Trophoblast cell (in vitro differentiated cells and primary cell): ENCODE measurements at regions not wholly inside any gene's neighbourhood (a gene's known extent, or its start where the extent isn't known, plus 50 kb on each side); places are given as distances from the start of the nearest gene placed in this dataset.

ENCODE experiments used
- DNase-seq, 2 donors: peaks; one replicate each; pipeline ENCODE4 v3.0.0-alpha.2; 2016
- H2AFZ ChIP-seq: 2 replicates; pipeline ENCODE4 v1.6.1; 2013; ENCODE audit warnings: low read length, moderate library complexity, mild to moderate bottlenecking; ENCODE audit not compliant: insufficient read depth, poor library complexity
- H2AK5ac ChIP-seq: 2 replicates; pipeline ENCODE4 v1.6.1; 2013; ENCODE audit warnings: mild to moderate bottlenecking, low read length
- H2BK120ac ChIP-seq: 2 replicates; pipeline ENCODE4 v1.6.1; 2013; ENCODE audit warnings: low read length, mild to moderate bottlenecking, moderate library complexity; ENCODE audit not compliant: insufficient read depth, poor library complexity
- H2BK12ac ChIP-seq: 2 replicates; pipeline ENCODE4 v1.6.1; 2013; ENCODE audit warnings: mild to moderate bottlenecking, low read length, moderate library complexity
- H2BK5ac ChIP-seq: 2 replicates; pipeline ENCODE4 v1.6.1; 2013; ENCODE audit warnings: low read length, low read depth, moderate library complexity, mild to moderate bottlenecking; ENCODE audit not compliant: poor library complexity
- H3K14ac ChIP-seq: 2 replicates; pipeline ENCODE4 v1.6.1; 2013; ENCODE audit warnings: mild to moderate bottlenecking, low read length
- H3K18ac ChIP-seq: 2 replicates; pipeline ENCODE4 v1.6.1; 2013; ENCODE audit warnings: mild to moderate bottlenecking, low read length
- H3K23ac ChIP-seq: 2 replicates; pipeline ENCODE4 v1.6.1; 2013; ENCODE audit warnings: low read length
- H3K27ac ChIP-seq: 2 replicates; pipeline ENCODE4 v1.5.1; 2013; ENCODE audit warnings: low read depth, mild to moderate bottlenecking, inconsistent platforms, low read length, moderate library complexity
- H3K27me3 ChIP-seq: 2 replicates; pipeline ENCODE4 v1.6.1; 2013; ENCODE audit warnings: inconsistent platforms, mild to moderate bottlenecking, low read length, moderate library complexity; ENCODE audit not compliant: insufficient read depth
- H3K36me3 ChIP-seq, 2 experiments: 1 replicate in 1 of 2; 2 replicates in 1 of 2; pipeline ENCODE4 v1.6.1; 2013; ENCODE audit warnings: low read length in 2 of 2, mild to moderate bottlenecking in 2 of 2, moderate library complexity in 1 of 2; ENCODE audit not compliant: insufficient read depth in 2 of 2, control insufficient read depth in 1 of 2
- H3K4ac ChIP-seq: 2 replicates; pipeline ENCODE4 v1.6.1; 2013; ENCODE audit warnings: low read depth, mild to moderate bottlenecking, low read length, moderate library complexity
- H3K4me1 ChIP-seq, 2 experiments: 1 replicate in 1 of 2; 2 replicates in 1 of 2; pipeline ENCODE4 v1.6.1; 2013; ENCODE audit warnings: low read length in 2 of 2, mild to moderate bottlenecking in 2 of 2, moderate library complexity in 1 of 2; ENCODE audit not compliant: insufficient read depth in 2 of 2, control insufficient read depth in 1 of 2
- H3K4me2 ChIP-seq: 2 replicates; pipeline ENCODE4 v1.6.1; 2013; ENCODE audit warnings: inconsistent platforms, mild to moderate bottlenecking, low read length, moderate library complexity
- H3K4me3 ChIP-seq: 2 replicates; pipeline ENCODE4 v1.5.1; 2013; ENCODE audit warnings: mild to moderate bottlenecking, low read depth, low read length, inconsistent platforms
- H3K79me1 ChIP-seq: one replicate; pipeline ENCODE4 v1.6.1; 2013; ENCODE audit warnings: low read length
- H3K79me2 ChIP-seq: 2 replicates; pipeline ENCODE4 v1.6.1; 2013; ENCODE audit warnings: low read length, mild to moderate bottlenecking; ENCODE audit not compliant: control insufficient read depth, insufficient read depth, poor library complexity
- H3K9ac ChIP-seq: 2 replicates; pipeline ENCODE4 v1.6.1; 2013; ENCODE audit warnings: mild to moderate bottlenecking, low read length
- H3K9me3 ChIP-seq: 2 replicates; pipeline ENCODE4 v1.6.1; 2013; ENCODE audit warnings: low read depth, mild to moderate bottlenecking, control low read depth, inconsistent platforms, low read length; ENCODE audit not compliant: insufficient read depth
- H4K12ac ChIP-seq: 2 replicates; pipeline ENCODE4 v1.6.1; 2013; ENCODE audit warnings: low read depth, mild to moderate bottlenecking, low read length, moderate library complexity
- H4K8ac ChIP-seq: 2 replicates; pipeline ENCODE4 v1.6.1; 2013; ENCODE audit warnings: low read depth, mild to moderate bottlenecking, low read length, moderate library complexity
- H4K91ac ChIP-seq: one replicate; pipeline ENCODE4 v1.6.1; 2013; ENCODE audit warnings: low read depth, mild to moderate bottlenecking, low read length, moderate library complexity
- WGBS: extraction: QIAGEN DNeasy Blood & Tissue Kit; methylation state at CpG from one replicate; pipeline ENCODE4 v1.1.7; 2013; ENCODE audit warnings: missing lambda C conversion rate; ENCODE audit not compliant: insufficient read length, insufficient coverage; ENCODE audit errors: extremely low coverage; 5-methylcytosine and 5-hydroxymethylcytosine counted together

- Histone ChIP-seq H3K79me2 (no peaks in the 10 kb centered on the region), H3K14ac (no peak overlapping the region), H3K27ac (no peak overlapping the region), H3K18ac (no peak overlapping the region), H2AFZ (no peak overlapping the region), H3K27me3 (no peaks in the 10 kb centered on the region), H4K12ac (no peak overlapping the region), H3K4me3 (no peak overlapping the region), H3K9me3 (no peaks in the 10 kb centered on the region), H2BK120ac (no peak overlapping the region), H2BK12ac (no peak overlapping the region), H3K9ac (no peak overlapping the region), H3K36me3 (no peaks in the 10 kb centered on the region), H3K4ac (no peak overlapping the region), H3K4me2 (no peak overlapping the region), H2AK5ac (no peak overlapping the region), H4K8ac (no peak overlapping the region), H3K4me1 (peaks cover 0 to 2% of the 10 kb centered on the region in 2 experiments), H3K79me1 (no peaks in the 10 kb centered on the region), H2BK5ac (no peak overlapping the region), H4K91ac (no peak overlapping the region), H3K23ac (no peak overlapping the region)
- WGBS, result no CpG with 5 or more reads among the region's 1 CpG
- no peak for DNase-seq
Measured at GRCh38 chr1:70892930-70893329, 154.7 kb downstream of the PTGER3 start.

- Histone ChIP-seq H3K79me2 (no peaks in the 10 kb centered on the region), H3K79me1 (no peaks in the 10 kb centered on the region), H2BK120ac (no peak overlapping the region), H2BK12ac (no peak overlapping the region), H4K8ac (no peak overlapping the region), H3K14ac (no peak overlapping the region), H3K27ac (no peak overlapping the region), H3K4me1 (peaks cover 0 to 2% of the 10 kb centered on the region in 2 experiments), H4K12ac (no peak overlapping the region), H2AK5ac (no peak overlapping the region), H3K4me3 (no peak overlapping the region), H2BK5ac (no peak overlapping the region), H3K9me3 (no peaks in the 10 kb centered on the region), H3K36me3 (no peaks in the 10 kb centered on the region), H3K9ac (no peak overlapping the region), H2AFZ (no peak overlapping the region), H3K27me3 (no peaks in the 10 kb centered on the region), H3K4me2 (no peak overlapping the region), H4K91ac (no peak overlapping the region), H3K23ac (no peak overlapping the region), H3K4ac (no peak overlapping the region), H3K18ac (no peak overlapping the region)
- no peak for DNase-seq
- no CpG with 5 or more reads among the region's 3 CpGs for WGBS
Measured at GRCh38 chr1:70893381-70893780, 154.2 kb downstream of the PTGER3 start.

- Histone ChIP-seq H4K91ac (no peak overlapping the region), H3K27ac (no peak overlapping the region), H2AFZ (no peak overlapping the region), H3K9ac (no peak overlapping the region), H3K79me2 (no peaks in the 10 kb centered on the region), H3K4me3 (no peak overlapping the region), H3K14ac (no peak overlapping the region), H3K4me2 (no peak overlapping the region), H3K36me3 (no peaks in the 10 kb centered on the region), H3K4ac (no peak overlapping the region), H2BK120ac (no peak overlapping the region), H3K4me1 (peaks cover 0 to 2% of the 10 kb centered on the region in 2 experiments), H3K23ac (no peak overlapping the region), H3K9me3 (no peaks in the 10 kb centered on the region), H2BK5ac (no peak overlapping the region), H2AK5ac (no peak overlapping the region), H4K12ac (no peak overlapping the region), H3K18ac (no peak overlapping the region), H4K8ac (no peak overlapping the region), H3K27me3 (no peaks in the 10 kb centered on the region), H3K79me1 (no peaks in the 10 kb centered on the region), H2BK12ac (no peak overlapping the region)
- peak in 1 of 2 donors; percentile 53 for DNase-seq
Measured at GRCh38 chr1:70895531-70895930, 152.1 kb downstream of the PTGER3 start.

GRCh38 chr1:70896224-70896623 lies 151.4 kb downstream of the PTGER3 start:
- H3K9ac ChIP-seq, result no peak overlapping the region
- H3K79me2 ChIP-seq, result no peaks in the 10 kb centered on the region
- H2BK12ac ChIP-seq, result no peak overlapping the region
- no peaks in the 10 kb centered on the region for H3K27me3 ChIP-seq
- H4K91ac ChIP-seq, result no peak overlapping the region
- H2AFZ ChIP-seq, result no peak overlapping the region
- H3K4me1 ChIP-seq, result no peaks in the 10 kb centered on the region
- DNase-seq, result peak in 1 of 2 donors; percentile 21
- no peak overlapping the region for H4K8ac ChIP-seq
- H2BK120ac ChIP-seq, result no peak overlapping the region
- H3K36me3 ChIP-seq, result no peaks in the 10 kb centered on the region
- no peak overlapping the region for H3K4me3 ChIP-seq
- no peak overlapping the region for H3K23ac ChIP-seq
- no peak overlapping the region for H3K14ac ChIP-seq
- H3K79me1 ChIP-seq, result no peaks in the 10 kb centered on the region
- WGBS, result no CpG with 5 or more reads among the region's 1 CpG
- H4K12ac ChIP-seq, result no peak overlapping the region
- H2BK5ac ChIP-seq, result no peak overlapping the region
- no peaks in the 10 kb centered on the region for H3K9me3 ChIP-seq
- H3K18ac ChIP-seq, result no peak overlapping the region
- no peak overlapping the region for H3K4me2 ChIP-seq
- H3K27ac ChIP-seq, result no peak overlapping the region
- no peak overlapping the region for H2AK5ac ChIP-seq
- H3K4ac ChIP-seq, result no peak overlapping the region
